ENCODE measurements at regions not wholly inside any gene's neighbourhood (a gene's known extent, or its start where the extent isn't known, plus 50 kb on each side); places are given as distances from the start of the nearest gene placed in this dataset.

- TF ChIP-seq MXI1 (conservative IDR thresholded peaks at IDR 0.05; ENCODE audit: poor library complexity, severe bottlenecking), result no peak
- TF ChIP-seq CTCF (IDR thresholded peaks at IDR 0.05; ENCODE audit: poor library complexity, severe bottlenecking), result no peak
- TF ChIP-seq REST (IDR thresholded peaks at IDR 0.05; ENCODE audit: borderline replicate concordance), result no peak
- peak; percentile 61 for TF ChIP-seq POLR2AphosphoS5 (IDR thresholded peaks at IDR 0.05)
- no peak for TF ChIP-seq EZH2 (IDR thresholded peaks at IDR 0.05; ENCODE audit: borderline replicate concordance, insufficient read depth, low read length, poor library complexity, severe bottlenecking)
- no peak for TF ChIP-seq TAF1 (IDR thresholded peaks at IDR 0.05; ENCODE audit: low read depth)
- TF ChIP-seq RAD21 (conservative IDR thresholded peaks at IDR 0.05), result no peak
- TF ChIP-seq EP300 (conservative IDR thresholded peaks at IDR 0.05; ENCODE audit: poor library complexity, severe bottlenecking), result peak; percentile 64
Observed at GRCh38 chr7:115549910-115550309, 480.7 kb downstream of the TFEC start.

Data from neural cell (in vitro differentiated cells).